K562 (cell line): ENCODE measurements at regions not wholly inside any gene's neighbourhood (a gene's known extent, or its start where the extent isn't known, plus 50 kb on each side); places are given as distances from the start of the nearest gene placed in this dataset.

Source experiments
- ATAC-seq: fragments of 200-7000 bp; cut with Tn5 transposase; 3 replicates; pipeline ENCODE4 v1.9.1; 2020; ENCODE audit warnings: moderate library complexity
- BruUV-seq: library from RNA; stranded (reverse); fragments of 400-500 nt; replicated peaks from 2 replicates; lab custom pipeline; 2021; lab: Mats Ljungman, UMichigan
- CTCF ChIA-PET: fragments of 300-600 bp; formaldehyde crosslinking; extraction: SDS; loops from one replicate; lab custom pipeline; 2021; ENCODE audit warnings: low intra/inter-chr PET ratio; lab: Yijun Ruan, JAX
- POLR2A ChIA-PET: fragments of 300-600, 350-650 bp; sonication (Branson Sonifier 250); formaldehyde crosslinking; extraction: SDS; loops from one replicate; lab custom pipeline; 2021; ENCODE audit warnings: antibody characterized with exemption, inconsistent platforms; lab: Yijun Ruan, JAX
- DNase-seq, 4 experiments: peaks; one replicate each; pipeline versions ENCODE4 v3.0.0 to v3.0.0-alpha.2; 2011 to 2018; ENCODE audit warnings: low spot score in 3 of 4, mixed read lengths in 3 of 4; ENCODE audit errors: extremely low read depth in 1 of 4
- FAIRE-seq: peaks from 2 replicates; lab custom pipeline; 2011; peaks lifted over from hg19 to GRCh38; lab: Jason Lieb, UNC
- H2AFZ ChIP-seq: 2 replicates; pipeline ENCODE4 v1.6.0; 2011; ENCODE audit warnings: low read depth, low read length, control low read depth, inconsistent platforms
- H3K27ac ChIP-seq: fragments of 200-600 bp; 3 replicates; pipeline ENCODE4 v1.8.0; 2011; ENCODE audit warnings: low read depth, mild to moderate bottlenecking, control low read depth, inconsistent platforms, low read length, moderate library complexity, mixed read lengths; ENCODE audit errors: extremely low read depth
- H3K27me3 ChIP-seq, 2 experiments: fragments of 300-600 bp in 1 of 2; 2 replicates in 1 of 2; 3 replicates in 1 of 2; pipeline versions ENCODE4 v1.6.0 to v1.8.0; 2011; ENCODE audit warnings: inconsistent platforms in 2 of 2, low read length in 2 of 2, mild to moderate bottlenecking in 1 of 2, mixed read lengths in 1 of 2, moderate library complexity in 1 of 2; ENCODE audit not compliant: control insufficient read depth in 2 of 2, insufficient read depth in 2 of 2
- H3K36me3 ChIP-seq: fragments of 300-600 bp; 3 replicates; pipeline ENCODE4 v1.8.0; 2011; ENCODE audit warnings: mild to moderate bottlenecking, low read length, inconsistent platforms; ENCODE audit not compliant: control insufficient read depth, insufficient read depth
- H3K4me1 ChIP-seq, 2 experiments: fragments of 200-600 bp in 1 of 2; replicated peaks in 1 of 2; 2 replicates in 1 of 2; 3 replicates in 1 of 2; pipeline versions ENCODE4 v1.5.1 to v1.8.0; 2011; ENCODE audit warnings: inconsistent platforms in 2 of 2, low read length in 2 of 2, mild to moderate bottlenecking in 1 of 2, mixed read lengths in 1 of 2, moderate library complexity in 1 of 2; ENCODE audit not compliant: control insufficient read depth in 2 of 2, insufficient read depth in 2 of 2
- H3K4me2 ChIP-seq: 2 replicates; pipeline ENCODE4 v1.6.1; 2011; ENCODE audit warnings: low read length, control low read depth, inconsistent platforms, mixed read lengths; ENCODE audit not compliant: insufficient read depth
- H3K4me3 ChIP-seq: fragments of 200-600 bp; sonication (generic), shearing (Covaris generic); 2 replicates; pipeline ENCODE4 v1.5.1; 2016; ENCODE audit warnings: control low read depth, inconsistent platforms
- H3K79me2 ChIP-seq: fragments of 200-600 bp; 3 replicates; pipeline ENCODE4 v1.8.0; 2011; ENCODE audit warnings: low read length, inconsistent platforms; ENCODE audit not compliant: control insufficient read depth, insufficient read depth
- H3K9ac ChIP-seq, 2 experiments: 2 replicates each; pipeline versions ENCODE4 v1.6.0 to v1.6.1; 2011; ENCODE audit warnings: low read depth in 2 of 2, low read length in 2 of 2, control low read depth in 1 of 2, inconsistent platforms in 1 of 2, mild to moderate bottlenecking in 1 of 2, mixed read lengths in 1 of 2; ENCODE audit not compliant: insufficient read depth in 1 of 2
- H3K9me1 ChIP-seq: one replicate; pipeline ENCODE4 v1.6.0; 2011; ENCODE audit warnings: inconsistent platforms, mild to moderate bottlenecking, low read length, moderate library complexity; ENCODE audit not compliant: control insufficient read depth, insufficient read depth
- H3K9me3 ChIP-seq: replicated peaks from 2 replicates; pipeline ENCODE4 v1.5.1; 2011; ENCODE audit warnings: low read depth, low read length, inconsistent platforms; ENCODE audit not compliant: control insufficient read depth, insufficient read depth
- H4K20me1 ChIP-seq: replicated peaks from 2 replicates; pipeline ENCODE4 v1.6.1; 2011; ENCODE audit warnings: low read length, inconsistent platforms, mixed read lengths; ENCODE audit not compliant: control insufficient read depth, insufficient read depth
- CBX3 ChIP-seq, 2 experiments: IDR thresholded peaks; 1 replicate in 1 of 2; 2 replicates in 1 of 2; pipeline ENCODE4 v1.6.1; 2012; ENCODE audit warnings: inconsistent platforms in 2 of 2, low read length in 2 of 2, borderline replicate concordance in 1 of 2, control low read depth in 1 of 2
- ESRRA ChIP-seq: fragments of 450-650 bp; IDR thresholded peaks from 2 replicates; pipeline ENCODE4 v1.6.1; 2014; ENCODE audit warnings: low read depth, mild to moderate bottlenecking, moderate library complexity, borderline replicate concordance
- FOXM1 ChIP-seq, 2 experiments: fragments of 450-650 bp in 1 of 2; sonication (generic) in 1 of 2; formaldehyde crosslinking in 1 of 2; IDR thresholded peaks; 2 replicates each; pipeline versions ENCODE4 v1.6.1 to v1.9.0; 2017 to 2022; ENCODE audit warnings: low read depth in 2 of 2, mild to moderate bottlenecking in 2 of 2, missing genetic modification reagents in 1 of 2, moderate library complexity in 1 of 2
- HDAC1 ChIP-seq, 2 experiments: fragments of 450-650 bp; IDR thresholded peaks; 2 replicates each; pipeline ENCODE4 v1.6.1; 2016 to 2017; ENCODE audit warnings: inconsistent platforms in 1 of 2, mild to moderate bottlenecking in 1 of 2, moderate library complexity in 1 of 2
- MAFG ChIP-seq: fragments of 450-650 bp; conservative IDR thresholded peaks from 2 replicates; pipeline ENCODE4 v1.6.1; 2016; ENCODE audit warnings: missing genetic modification characterization, missing compliant biosample characterization
- SMAD2 ChIP-seq: fragments of 150-350 bp; IDR thresholded peaks from 2 replicates; pipeline ENCODE4 v1.6.1; 2014; ENCODE audit warnings: low read depth, mild to moderate bottlenecking, low read length
- ZBTB5 ChIP-seq: fragments of 450-650 bp; IDR thresholded peaks from 2 replicates; pipeline ENCODE4 v1.6.1; 2017; ENCODE audit warnings: antibody characterized with exemption
- ZNF140 ChIP-seq: fragments of 250-450 bp; sonication (Bioruptor Pico); IDR thresholded peaks from 2 replicates; pipeline ENCODE4 v1.8.0; 2021; ENCODE audit warnings: moderate library complexity, mild to moderate bottlenecking, inconsistent platforms
- ZNF274 ChIP-seq: IDR thresholded peaks from 2 replicates; pipeline ENCODE4 v1.6.1; 2011; ENCODE audit warnings: low read depth, mild to moderate bottlenecking, low read length, moderate library complexity, borderline replicate concordance
- WGBS: fragments of 100-300 bp; shearing (Covaris generic); methylation state at CpG from one replicate; pipeline ENCODE4 v1.1.6; 2016; ENCODE audit warnings: low coverage, mixed read lengths; ENCODE audit not compliant: insufficient coverage; ENCODE audit errors: missing lambda C conversion rate; 5-methylcytosine and 5-hydroxymethylcytosine counted together
- in situ Hi-C: fragments of 300-500 bp; cut with MboI; formaldehyde crosslinking; loops from 4 replicates; pipeline ENCODE4 v1.15.0; 2018; ENCODE audit warnings: inconsistent platforms, mixed read lengths
- intact Hi-C: fragments of 100-400 bp; cut with micrococcal nuclease; formaldehyde crosslinking; loops from 2 replicates; pipeline ENCODE4 v1.14.2; 2022

GRCh38 chr5:38148021-38148625, 110.2 kb upstream of the EGFLAM start (continued):
- no peak for TF ChIP-seq FOXM1 (IDR thresholded peaks at IDR 0.05; ENCODE audit: low read depth)
- TF ChIP-seq FOXM1 (CRISPR knock-in tag; IDR thresholded peaks at IDR 0.05; ENCODE audit: low read depth): no peak

GRCh38 chr5:38143384-38143783, 115.0 kb upstream of the EGFLAM start:
- POLR2A ChIA-PET: interaction anchor here (0.5 kb wide), 1 partner anchor 24 kb away, joined by 3 read pairs; no protein-coding TSS in a partner anchor
- no peaks in the 10 kb centered on the region for H3K79me2 ChIP-seq
- ATAC-seq (no peak), DNase-seq (no peak)
- 3% methylated on average over 3 of the region's 3 CpGs for WGBS
- intact Hi-C loops (no loop called here), in situ Hi-C loops (no loop called here)
- H3K27ac ChIP-seq: no peak overlapping the region
- no peak overlapping the region for H3K4me3 ChIP-seq
- no peak overlapping the region for H3K9ac ChIP-seq
- peaks cover 2 to 4% of the 10 kb centered on the region in 2 experiments; a peak in 3 of 5 replicates for H3K27me3 ChIP-seq
- BruUV-seq: no TSS peak
- CTCF ChIA-PET: no interaction called here
- no peaks in the 10 kb centered on the region for H3K36me3 ChIP-seq
- H3K4me2 ChIP-seq: no peak overlapping the region
- TF ChIP-seq MAFG (no peak), ZBTB5 (no peak), ZNF274 (no peak), HDAC1 (IDR thresholded peaks at IDR 0.05) (no peak), SMAD2 (no peak), ESRRA (no peak), CBX3 (IDR thresholded peaks at IDR 0.05; ENCODE audit: borderline replicate concordance in 1 of 2, low read length in 2 of 2) (no peak), ZNF140 (no peak)
- TF ChIP-seq, all 486 proteins: peak for 0
- no peak for FAIRE-seq
- Histone ChIP-seq H3K4me1 (no peaks in the 10 kb centered on the region), H3K9me1 (no peaks in the 10 kb centered on the region), H4K20me1 (no peaks in the 10 kb centered on the region), H3K9me3 (no peaks in the 10 kb centered on the region), H2AFZ (no peak overlapping the region)
